Keratinocyte (primary cell): ENCODE measurements at regions not wholly inside any gene's neighbourhood (a gene's known extent, or its start where the extent isn't known, plus 50 kb on each side); places are given as distances from the start of the nearest gene placed in this dataset.

ENCODE experiments used
- DNase-seq: peaks from one replicate; pipeline ENCODE4 v3.0.0-alpha.2; 2011; ENCODE audit warnings: low read depth, missing footprints, low spot score
- FAIRE-seq: peaks from 2 replicates; lab custom pipeline; 2011; peaks lifted over from hg19 to GRCh38; lab: Jason Lieb, UNC
- H2AFZ ChIP-seq: 2 replicates; pipeline ENCODE4 v1.6.0; 2012; ENCODE audit warnings: low read length, control low read depth, inconsistent platforms; ENCODE audit not compliant: control insufficient read depth
- H3K27ac ChIP-seq: 2 replicates; pipeline ENCODE4 v1.5.1; 2011; ENCODE audit warnings: low read length; ENCODE audit not compliant: control insufficient read depth, insufficient read depth
- H3K27me3 ChIP-seq: 3 replicates; pipeline ENCODE4 v1.6.0; 2011; ENCODE audit warnings: low read length; ENCODE audit not compliant: control insufficient read depth, insufficient read depth; ENCODE audit errors: extremely low read depth
- H3K36me3 ChIP-seq, 2 experiments: 2 replicates in 1 of 2; 3 replicates in 1 of 2; pipeline ENCODE4 v1.5.1; 2011; ENCODE audit warnings: low read length in 2 of 2, mild to moderate bottlenecking in 1 of 2; ENCODE audit not compliant: control insufficient read depth in 2 of 2, insufficient read depth in 2 of 2; ENCODE audit errors: extremely low read depth in 1 of 2
- H3K4me1 ChIP-seq: 3 replicates; pipeline ENCODE4 v1.5.1; 2011; ENCODE audit warnings: low read length; ENCODE audit not compliant: control insufficient read depth, insufficient read depth; ENCODE audit errors: extremely low read depth
- H3K4me2 ChIP-seq: 3 replicates; pipeline ENCODE4 v1.6.0; 2011; ENCODE audit warnings: low read depth, low read length; ENCODE audit not compliant: control insufficient read depth, insufficient read depth; ENCODE audit errors: extremely low read depth
- H3K4me3 ChIP-seq, 3 experiments: fragments of 200-600 bp in 1 of 3; sonication (generic) in 1 of 3; 2 replicates in 2 of 3; 3 replicates in 1 of 3; pipeline ENCODE4 v1.5.1; 2011 to 2016; ENCODE audit warnings: low read length in 3 of 3, mild to moderate bottlenecking in 3 of 3, control low read depth in 2 of 3, inconsistent platforms in 1 of 3, low read depth in 1 of 3, mixed read lengths in 1 of 3, mixed run types in 1 of 3, moderate library complexity in 1 of 3; ENCODE audit not compliant: control insufficient read depth in 2 of 3, insufficient read depth in 2 of 3; ENCODE audit errors: extremely low read depth in 1 of 3
- H3K79me2 ChIP-seq: 2 replicates; pipeline ENCODE4 v1.6.0; 2012; ENCODE audit warnings: low read length; ENCODE audit not compliant: control insufficient read depth, insufficient read depth
- H3K9ac ChIP-seq: 3 replicates; pipeline ENCODE4 v1.6.0; 2011; ENCODE audit warnings: low read length; ENCODE audit not compliant: control insufficient read depth, insufficient read depth; ENCODE audit errors: extremely low read depth
- H3K9me1 ChIP-seq: 3 replicates; pipeline ENCODE4 v1.6.0; 2011; ENCODE audit warnings: low read length; ENCODE audit not compliant: control insufficient read depth, insufficient read depth; ENCODE audit errors: extremely low read depth
- H3K9me3 ChIP-seq: 2 replicates; pipeline ENCODE4 v1.5.1; 2012; ENCODE audit warnings: low read depth, low read length; ENCODE audit not compliant: control insufficient read depth
- H4K20me1 ChIP-seq: 3 replicates; pipeline ENCODE4 v1.6.0; 2011; ENCODE audit warnings: low read length; ENCODE audit not compliant: control insufficient read depth, insufficient read depth; ENCODE audit errors: extremely low read depth
- EZH2 ChIP-seq: IDR thresholded peaks from one replicate; pipeline ENCODE4 v1.6.1; 2012; ENCODE audit warnings: inconsistent platforms, mild to moderate bottlenecking, low read length, moderate library complexity
- dilution Hi-C: fragments of 300-500 bp; cut with MboI; formaldehyde crosslinking; loops from one replicate; pipeline ENCODE4 v1.7.0; 2020; ENCODE audit warnings: low sequenced_read_pairs; ENCODE audit not compliant: extremely low pct_ligation_motif_present
- TF ChIP-seq, protein P1 (sequence below), 3 experiments: IDR thresholded peaks in 1 of 3; conservative IDR thresholded peaks in 1 of 3; optimal IDR thresholded peaks in 1 of 3; 2 replicates in 2 of 3; 3 replicates in 1 of 3; pipeline versions ENCODE3 to v1.5.1; 2011; ENCODE audit warnings: low read length in 3 of 3, mild to moderate bottlenecking in 3 of 3, moderate library complexity in 2 of 3, control low read depth in 1 of 3, inconsistent platforms in 1 of 3; ENCODE audit not compliant: insufficient read depth in 2 of 3; ENCODE audit errors: extremely low read depth in 1 of 3

DNA sequence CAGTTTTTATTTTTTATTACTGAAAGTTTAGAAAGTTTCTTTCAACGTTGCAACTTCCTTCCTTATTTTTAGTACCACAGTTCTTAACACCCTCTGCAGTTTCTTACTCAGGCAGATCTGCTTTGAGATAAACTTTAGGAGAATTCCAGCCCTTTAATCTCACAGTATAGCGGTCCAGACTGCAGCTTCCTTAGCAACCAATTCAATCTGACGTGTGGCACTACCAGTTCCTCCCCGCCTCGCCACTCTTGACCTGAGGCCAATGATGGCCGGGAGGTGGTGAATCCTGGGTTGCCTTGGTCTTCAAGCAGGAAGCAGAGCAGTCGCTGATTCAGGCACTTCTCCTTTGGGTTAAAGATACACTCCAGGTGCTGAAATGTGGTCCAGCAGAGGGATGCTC is 334.3 kb upstream of the TRPC7 start:
- H3K4me2 ChIP-seq, result no peak overlapping the region
- no peaks in the 10 kb centered on the region for H3K9me1 ChIP-seq
- H3K79me2 ChIP-seq, result no peaks in the 10 kb centered on the region
- no peak overlapping the region for H3K27ac ChIP-seq
- dilution Hi-C loops, result no loop called here
- H3K36me3 ChIP-seq, result no peaks in the 10 kb centered on the region
- no peak for DNase-seq
- FAIRE-seq, result no peak
- no peaks in the 10 kb centered on the region for H3K4me1 ChIP-seq
- TF ChIP-seq, protein P1, sequence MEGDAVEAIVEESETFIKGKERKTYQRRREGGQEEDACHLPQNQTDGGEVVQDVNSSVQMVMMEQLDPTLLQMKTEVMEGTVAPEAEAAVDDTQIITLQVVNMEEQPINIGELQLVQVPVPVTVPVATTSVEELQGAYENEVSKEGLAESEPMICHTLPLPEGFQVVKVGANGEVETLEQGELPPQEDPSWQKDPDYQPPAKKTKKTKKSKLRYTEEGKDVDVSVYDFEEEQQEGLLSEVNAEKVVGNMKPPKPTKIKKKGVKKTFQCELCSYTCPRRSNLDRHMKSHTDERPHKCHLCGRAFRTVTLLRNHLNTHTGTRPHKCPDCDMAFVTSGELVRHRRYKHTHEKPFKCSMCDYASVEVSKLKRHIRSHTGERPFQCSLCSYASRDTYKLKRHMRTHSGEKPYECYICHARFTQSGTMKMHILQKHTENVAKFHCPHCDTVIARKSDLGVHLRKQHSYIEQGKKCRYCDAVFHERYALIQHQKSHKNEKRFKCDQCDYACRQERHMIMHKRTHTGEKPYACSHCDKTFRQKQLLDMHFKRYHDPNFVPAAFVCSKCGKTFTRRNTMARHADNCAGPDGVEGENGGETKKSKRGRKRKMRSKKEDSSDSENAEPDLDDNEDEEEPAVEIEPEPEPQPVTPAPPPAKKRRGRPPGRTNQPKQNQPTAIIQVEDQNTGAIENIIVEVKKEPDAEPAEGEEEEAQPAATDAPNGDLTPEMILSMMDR (optimal IDR thresholded peaks at IDR 0.05 in 1 of 3, IDR thresholded peaks at IDR 0.05 in 1 of 3, conservative IDR thresholded peaks at IDR 0.05 in 1 of 3; ENCODE audit: extremely low read depth in 1 of 3, insufficient read depth in 2 of 3, low read length in 3 of 3), result no peak
- TF ChIP-seq EZH2, result no peak
- no peak overlapping the region for H3K4me3 ChIP-seq
- no peaks in the 10 kb centered on the region for H3K27me3 ChIP-seq
- H2AFZ ChIP-seq, result no peak overlapping the region
- no peak overlapping the region for H3K9ac ChIP-seq
- H3K9me3 ChIP-seq, result no peaks in the 10 kb centered on the region
- no peaks in the 10 kb centered on the region for H4K20me1 ChIP-seq

DNA sequence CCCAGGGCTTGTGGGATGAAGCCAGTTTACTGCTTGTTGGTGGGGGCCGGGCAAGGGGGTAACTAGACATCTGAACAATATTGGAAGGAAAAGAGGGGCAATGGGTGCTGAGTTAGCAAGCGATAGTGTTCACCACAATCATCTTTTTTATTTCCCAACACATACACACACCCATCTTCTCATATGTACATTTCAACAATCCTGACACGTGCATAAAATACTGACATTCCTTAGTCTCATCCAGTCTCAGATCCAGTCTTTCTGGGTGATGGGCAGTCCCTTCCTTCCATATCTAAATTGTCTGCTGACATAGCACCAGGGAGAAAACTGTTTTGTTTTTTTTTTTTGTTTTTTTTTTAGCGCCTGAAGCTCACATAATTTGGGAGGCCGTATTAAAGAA is 333.6 kb upstream of the TRPC7 start:
- no peaks in the 10 kb centered on the region for H4K20me1 ChIP-seq
- no peaks in the 10 kb centered on the region for H3K9me3 ChIP-seq
- no peak overlapping the region for H3K9ac ChIP-seq
- no peaks in the 10 kb centered on the region for H3K4me1 ChIP-seq
- dilution Hi-C loops, result no loop called here
- FAIRE-seq (no peak), DNase-seq (no peak)
- TF ChIP-seq, protein P1 (optimal IDR thresholded peaks at IDR 0.05 in 1 of 3, IDR thresholded peaks at IDR 0.05 in 1 of 3, conservative IDR thresholded peaks at IDR 0.05 in 1 of 3; ENCODE audit: extremely low read depth in 1 of 3, insufficient read depth in 2 of 3, low read length in 3 of 3), result no peak
- TF ChIP-seq EZH2, result no peak
- H3K36me3 ChIP-seq, result no peaks in the 10 kb centered on the region
- no peak overlapping the region for H3K27ac ChIP-seq
- no peak overlapping the region for H3K4me3 ChIP-seq
- no peak overlapping the region for H3K4me2 ChIP-seq
- H2AFZ ChIP-seq, result no peak overlapping the region
- H3K27me3 ChIP-seq, result no peaks in the 10 kb centered on the region
- H3K9me1 ChIP-seq, result no peaks in the 10 kb centered on the region
- H3K79me2 ChIP-seq, result no peaks in the 10 kb centered on the region
